HG03575 (cell line): ENCODE measurements at regions not wholly inside any gene's neighbourhood (a gene's known extent, or its start where the extent isn't known, plus 50 kb on each side); places are given as distances from the start of the nearest gene placed in this dataset.

Experiments used
- ATAC-seq: cut with Tn5 transposase; IDR thresholded peaks from one replicate; pipeline ENCODE4 v1.9.1; 2021; ENCODE audit not compliant: unreplicated experiment, insufficient number of reproducible peaks, low FRiP score; ENCODE audit errors: extremely low read depth

DNA sequence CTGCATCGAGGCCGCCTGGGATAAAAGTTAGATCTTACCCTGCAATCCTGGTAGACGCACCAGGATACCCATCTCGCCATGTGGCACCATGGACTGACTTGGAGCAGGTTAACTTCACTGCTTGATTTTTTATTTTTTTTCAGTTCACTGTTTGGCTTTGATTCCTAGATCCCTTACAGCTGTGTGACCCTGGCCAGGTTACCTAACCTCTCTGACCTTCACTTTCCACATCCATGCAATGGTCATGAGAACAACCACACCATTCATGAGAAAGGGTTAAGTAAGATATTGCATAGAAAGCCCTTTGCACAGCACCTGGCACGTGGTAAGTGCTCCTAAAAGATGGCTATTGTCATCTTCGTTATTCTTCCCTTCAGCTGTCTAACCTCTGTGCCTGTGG lies 230.5 kb downstream of the SOX9 start:
- no peak for ATAC-seq

- ATAC-seq = no peak
Observed at GRCh38 chr17:72351884-72352346, 231.1 kb downstream of the SOX9 start.

- no peak for ATAC-seq
Observed at GRCh38 chr17:72353502-72353901, 232.7 kb downstream of the SOX9 start.

DNA sequence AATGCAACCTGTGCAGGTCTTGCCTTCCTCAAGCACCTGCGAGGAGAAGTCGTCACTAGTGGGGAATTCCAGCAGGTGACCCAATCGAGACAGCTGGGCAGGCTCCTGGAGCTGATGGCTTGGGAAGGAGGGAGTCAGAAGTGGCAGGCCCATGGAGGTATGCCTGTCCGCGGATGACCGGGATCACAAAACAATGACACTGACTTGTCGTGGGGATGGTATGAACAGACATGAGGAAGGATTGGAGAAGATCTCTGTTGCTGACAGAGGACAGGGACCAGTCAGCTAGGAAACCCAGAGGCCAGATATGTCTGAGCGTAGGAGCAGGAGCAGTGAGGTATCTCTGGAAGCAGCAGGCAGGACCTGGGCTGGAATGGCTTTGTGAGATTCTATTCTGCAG lies 233.3 kb downstream of the SOX9 start:
- no peak for ATAC-seq

DNA sequence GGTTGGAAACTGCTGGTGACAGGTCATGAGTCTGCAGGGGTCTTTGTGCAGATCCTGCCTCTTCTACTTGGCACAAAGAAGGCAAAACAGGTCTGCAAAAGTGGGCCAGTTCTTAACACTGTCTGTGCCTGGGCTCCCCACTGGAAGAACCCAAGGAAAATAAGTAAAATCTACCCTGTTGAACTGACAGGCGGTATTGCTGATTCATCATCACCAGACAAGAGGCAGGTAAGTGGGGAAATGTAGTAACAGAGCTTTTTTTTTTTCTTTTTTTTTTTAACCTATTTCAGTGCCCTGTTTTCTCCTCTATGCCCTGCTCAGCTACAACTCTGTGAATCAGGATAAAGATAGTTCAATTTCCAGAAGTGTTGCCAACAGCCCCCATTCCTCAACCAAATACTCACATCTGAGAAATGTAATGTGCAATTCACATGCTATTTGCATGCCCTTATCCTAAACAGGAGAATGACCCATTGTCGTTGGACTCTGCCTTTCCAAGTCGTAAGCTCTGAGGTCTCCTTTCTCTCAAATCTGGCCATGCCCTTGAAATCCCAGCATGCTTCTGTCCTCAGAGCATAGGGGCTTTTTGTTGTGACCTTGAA lies 237.0 kb downstream of the SOX9 start:
- no peak for ATAC-seq

DNA sequence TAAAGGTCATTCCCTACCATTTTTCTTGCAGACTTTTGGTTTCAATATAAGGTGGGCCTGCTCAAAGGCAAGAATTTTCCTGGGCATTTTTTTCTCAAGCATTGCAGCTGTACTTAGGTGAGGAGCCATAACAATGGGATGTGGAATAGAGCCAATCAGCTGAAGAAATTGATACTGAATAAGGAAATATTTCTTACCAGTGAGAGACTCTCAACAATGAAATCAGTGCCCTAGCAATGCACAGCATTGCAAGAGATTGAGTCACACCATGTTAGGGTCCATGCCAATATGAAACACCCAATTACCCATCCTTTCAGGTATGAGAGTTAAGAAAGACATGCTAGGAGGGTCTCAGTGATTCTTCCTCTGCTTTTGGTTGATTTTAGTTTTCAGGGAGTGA lies 237.6 kb downstream of the SOX9 start:
- ATAC-seq = no peak

- ATAC-seq = no peak
Observed at GRCh38 chr17:72359274-72359673, 238.5 kb downstream of the SOX9 start.

GRCh38 chr17:72359811-72360210 lies 239.0 kb downstream of the SOX9 start:
- no peak for ATAC-seq

GRCh38 chr17:72360386-72360940 lies 239.6 kb downstream of the SOX9 start:
- ATAC-seq = no peak

GRCh38 chr17:72361892-72362291 lies 241.1 kb downstream of the SOX9 start:
- ATAC-seq = no peak

- no peak for ATAC-seq
Observed at GRCh38 chr17:72362376-72363088, 241.7 kb downstream of the SOX9 start.

- no peak for ATAC-seq
Observed at GRCh38 chr17:72363089-72363610, 242.3 kb downstream of the SOX9 start.

GRCh38 chr17:72365857-72366414 lies 245.1 kb downstream of the SOX9 start:
- ATAC-seq = no peak

- ATAC-seq = no peak
Observed at GRCh38 chr17:72366626-72367025, 245.8 kb downstream of the SOX9 start.

- ATAC-seq = no peak
Observed at GRCh38 chr17:72368191-72368590, 247.4 kb downstream of the SOX9 start.

GRCh38 chr17:72369366-72369765 lies 248.5 kb downstream of the SOX9 start:
- no peak for ATAC-seq

DNA sequence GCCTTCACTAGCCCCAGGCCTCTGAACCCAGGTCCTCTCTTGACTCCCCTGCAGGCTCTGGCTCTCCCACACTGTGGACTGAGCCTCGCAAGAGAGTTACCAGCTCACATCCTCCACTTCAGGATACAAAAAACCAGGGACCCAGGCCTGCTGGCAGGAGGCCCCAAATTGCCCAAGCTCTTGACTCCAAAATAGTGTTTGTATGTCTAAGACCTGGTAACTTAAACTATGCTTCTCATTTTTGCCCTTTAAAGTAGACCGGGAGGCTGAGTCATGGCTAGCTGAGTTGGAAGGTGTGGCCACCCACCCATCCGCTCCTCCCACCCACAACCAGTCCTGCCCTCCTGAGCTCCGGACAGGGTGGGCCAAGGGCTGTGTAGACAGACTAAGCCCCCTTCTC lies 250.0 kb downstream of the SOX9 start:
- ATAC-seq = no peak

- ATAC-seq = no peak
Observed at GRCh38 chr17:72372185-72372584, 251.4 kb downstream of the SOX9 start.

GRCh38 chr17:72373910-72374741 lies 253.3 kb downstream of the SOX9 start:
- ATAC-seq = no peak
